K562 (cell line): ENCODE measurements at regions not wholly inside any gene's neighbourhood (a gene's known extent, or its start where the extent isn't known, plus 50 kb on each side); places are given as distances from the start of the nearest gene placed in this dataset.

ENCODE experiments used
- EZH2 ChIP-seq: IDR thresholded peaks from 2 replicates; pipeline ENCODE4 v1.6.1; 2012; ENCODE audit warnings: low read depth, mild to moderate bottlenecking, inconsistent platforms, low read length, borderline replicate concordance
- TCF3 ChIP-seq: sonication (generic); formaldehyde crosslinking; IDR thresholded peaks from 2 replicates; pipeline ENCODE4 v1.4.0; 2020; ENCODE audit warnings: mild to moderate bottlenecking, missing genetic modification reagents

DNA sequence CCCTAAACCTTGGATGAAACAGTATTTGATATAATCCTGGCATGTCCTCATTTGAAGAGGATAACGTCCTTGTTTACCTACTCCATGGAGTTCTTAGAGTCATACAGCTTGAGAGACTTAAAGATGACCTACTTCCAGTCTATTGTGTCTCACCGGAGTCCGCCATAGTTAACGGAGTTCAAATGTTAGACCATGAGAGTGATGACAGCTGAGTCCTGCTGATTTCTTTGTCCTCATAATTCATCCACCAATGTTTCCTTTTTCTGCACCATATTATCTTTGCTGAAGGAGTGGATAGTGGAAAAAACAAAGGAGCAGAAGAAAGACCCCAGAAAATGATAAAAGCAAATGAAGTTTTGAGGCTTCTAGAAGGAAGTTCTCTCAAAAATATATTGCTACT lies 75.8 kb upstream of the HIF1A start:
- TF ChIP-seq EZH2 (no peak), TCF3 (no peak)
